ENCODE measurements at regions not wholly inside any gene's neighbourhood (a gene's known extent, or its start where the extent isn't known, plus 50 kb on each side); places are given as distances from the start of the nearest gene placed in this dataset.

DNA sequence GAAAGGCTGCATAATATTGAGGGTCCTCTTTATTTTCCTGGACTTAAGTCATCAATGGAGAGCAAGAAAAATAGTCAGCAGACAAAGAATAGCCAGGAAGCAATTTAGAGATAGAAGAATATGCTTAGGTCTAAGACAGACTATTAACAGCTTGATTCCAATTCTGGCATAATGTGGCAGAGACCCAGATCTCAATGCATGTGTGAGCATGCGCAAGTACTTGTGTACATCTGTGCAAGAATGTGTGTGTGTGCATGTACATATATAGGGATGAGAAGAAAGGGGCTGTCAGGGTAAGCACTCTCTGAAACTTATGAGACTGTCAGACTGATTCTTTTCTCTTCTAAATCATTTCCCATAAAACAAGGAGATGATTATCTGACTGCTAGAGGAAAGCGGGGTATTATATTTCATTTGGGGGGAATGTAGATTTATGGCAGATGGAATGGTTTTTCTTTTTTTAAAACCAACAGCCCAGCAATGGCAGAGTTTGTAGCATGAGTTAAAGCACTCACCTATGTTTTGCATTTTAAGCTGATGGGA, 381.3 kb upstream of the SPRED2 start:
- Mint-ChIP-seq H3K4me3 (no peak overlapping the region), H3K27me3 (peaks cover 6% of the 10 kb centered on the region), H3K4me1 (no peaks in the 10 kb centered on the region), H3K27ac (no peak overlapping the region), H3K9me3 (ENCODE audit: insufficient read depth) (no peaks in the 10 kb centered on the region)
- no peak overlapping the region for H3K4me3 ChIP-seq (ENCODE audit: control extremely low read depth in 1 of 5, extremely low read depth in 1 of 5, insufficient read depth in 1 of 5, low read depth in 2 of 5, low read length in 4 of 5)
- TF ChIP-seq, protein P1, sequence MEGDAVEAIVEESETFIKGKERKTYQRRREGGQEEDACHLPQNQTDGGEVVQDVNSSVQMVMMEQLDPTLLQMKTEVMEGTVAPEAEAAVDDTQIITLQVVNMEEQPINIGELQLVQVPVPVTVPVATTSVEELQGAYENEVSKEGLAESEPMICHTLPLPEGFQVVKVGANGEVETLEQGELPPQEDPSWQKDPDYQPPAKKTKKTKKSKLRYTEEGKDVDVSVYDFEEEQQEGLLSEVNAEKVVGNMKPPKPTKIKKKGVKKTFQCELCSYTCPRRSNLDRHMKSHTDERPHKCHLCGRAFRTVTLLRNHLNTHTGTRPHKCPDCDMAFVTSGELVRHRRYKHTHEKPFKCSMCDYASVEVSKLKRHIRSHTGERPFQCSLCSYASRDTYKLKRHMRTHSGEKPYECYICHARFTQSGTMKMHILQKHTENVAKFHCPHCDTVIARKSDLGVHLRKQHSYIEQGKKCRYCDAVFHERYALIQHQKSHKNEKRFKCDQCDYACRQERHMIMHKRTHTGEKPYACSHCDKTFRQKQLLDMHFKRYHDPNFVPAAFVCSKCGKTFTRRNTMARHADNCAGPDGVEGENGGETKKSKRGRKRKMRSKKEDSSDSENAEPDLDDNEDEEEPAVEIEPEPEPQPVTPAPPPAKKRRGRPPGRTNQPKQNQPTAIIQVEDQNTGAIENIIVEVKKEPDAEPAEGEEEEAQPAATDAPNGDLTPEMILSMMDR (IDR thresholded peaks at IDR 0.05): no peak
- TF ChIP-seq EZH2 (IDR thresholded peaks at IDR 0.05; ENCODE audit: borderline replicate concordance, insufficient read depth, low read depth, low read length, poor library complexity, severe bottlenecking): no peak
- ChIA-PET CTCF (no interaction called here), POLR2A (no interaction called here)
- no peak overlapping the region for H2AFZ ChIP-seq (ENCODE audit: insufficient read depth, low read depth, low read length, poor library complexity, severe bottlenecking)
- no CpG with 5 or more reads among the region's 2 CpGs for WGBS (ENCODE audit: insufficient coverage)
- no peaks in the 10 kb centered on the region for H3K36me3 ChIP-seq (replicated peaks in 1 of 2; ENCODE audit: control extremely low read depth in 1 of 2, control insufficient read depth in 1 of 2, extremely low read depth in 1 of 2, insufficient read depth in 2 of 2, low read length in 1 of 2)
- H3K27ac ChIP-seq (ENCODE audit: low read length in 2 of 2): no peak overlapping the region
- H3K4me1 ChIP-seq (ENCODE audit: control insufficient read depth in 2 of 2, insufficient read depth in 2 of 2, low read length in 2 of 2): no peaks in the 10 kb centered on the region
- no peak overlapping the region for H3K4me2 ChIP-seq (replicated peaks; ENCODE audit: low read depth, low read length, poor library complexity, severe bottlenecking)
- no peaks in the 10 kb centered on the region for H3K79me2 ChIP-seq (ENCODE audit: control insufficient read depth, insufficient read depth, low read length)
- ATAC-seq (ENCODE audit: low read depth): no peak
- no peaks in the 10 kb centered on the region for H3K9me3 ChIP-seq (ENCODE audit: control extremely low read depth in 1 of 3, control insufficient read depth in 2 of 3, insufficient read depth in 1 of 3, low read length in 2 of 3)
- no peak for DNase-seq
- no peaks in the 10 kb centered on the region for H3K27me3 ChIP-seq (replicated peaks in 1 of 4; ENCODE audit: control extremely low read depth in 1 of 4, control insufficient read depth in 3 of 4, insufficient read depth in 4 of 4, low read length in 3 of 4)
- H4K20me1 ChIP-seq (ENCODE audit: control insufficient read depth, insufficient read depth, low read length, poor library complexity, severe bottlenecking): no peaks in the 10 kb centered on the region
- no peak overlapping the region for H3K9ac ChIP-seq (ENCODE audit: low read length)
- intact Hi-C loops (cut with micrococcal nuclease): no loop called here

DNA sequence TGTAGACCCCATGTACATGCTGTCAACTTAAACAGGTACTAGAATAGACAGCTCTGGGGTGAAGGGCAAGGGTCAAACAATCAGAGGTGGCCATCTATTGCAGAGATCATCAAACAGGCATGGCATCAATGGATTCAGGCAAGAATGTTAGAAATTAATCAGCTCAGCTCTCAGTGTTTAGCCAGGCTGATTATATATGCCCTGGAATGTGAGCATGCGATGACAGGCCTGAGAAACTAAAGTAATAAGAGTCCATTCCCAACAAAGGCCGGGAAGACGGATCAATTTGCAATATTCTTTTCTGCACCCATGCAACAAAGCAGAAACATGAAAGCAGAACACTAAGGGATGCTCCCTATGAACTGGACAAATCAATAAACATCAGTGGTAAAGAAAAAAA, 380.5 kb upstream of the SPRED2 start:
- H3K27me3 ChIP-seq (replicated peaks in 1 of 4; ENCODE audit: control extremely low read depth in 1 of 4, control insufficient read depth in 3 of 4, insufficient read depth in 4 of 4, low read length in 3 of 4): no peaks in the 10 kb centered on the region
- no peak overlapping the region for H3K4me3 ChIP-seq (ENCODE audit: control extremely low read depth in 1 of 5, extremely low read depth in 1 of 5, insufficient read depth in 1 of 5, low read depth in 2 of 5, low read length in 4 of 5)
- H3K27ac ChIP-seq (ENCODE audit: low read length in 2 of 2): no peak overlapping the region
- 100% methylated on average over 1 of the region's 3 CpGs for WGBS (ENCODE audit: insufficient coverage)
- intact Hi-C loops (cut with micrococcal nuclease): no loop called here
- Mint-ChIP-seq H3K4me1 (no peaks in the 10 kb centered on the region), H3K9me3 (ENCODE audit: insufficient read depth) (no peaks in the 10 kb centered on the region), H3K27ac (no peak overlapping the region), H3K27me3 (peaks cover 6% of the 10 kb centered on the region), H3K4me3 (no peak overlapping the region)
- CTCF ChIA-PET: no interaction called here
- H3K4me1 ChIP-seq (ENCODE audit: control insufficient read depth in 2 of 2, insufficient read depth in 2 of 2, low read length in 2 of 2): no peaks in the 10 kb centered on the region
- no peak overlapping the region for H3K4me2 ChIP-seq (replicated peaks; ENCODE audit: low read depth, low read length, poor library complexity, severe bottlenecking)
- DNase-seq (no peak), ATAC-seq (ENCODE audit: low read depth) (no peak)
- no peaks in the 10 kb centered on the region for H3K79me2 ChIP-seq (ENCODE audit: control insufficient read depth, insufficient read depth, low read length)
- H3K36me3 ChIP-seq (replicated peaks in 1 of 2; ENCODE audit: control extremely low read depth in 1 of 2, control insufficient read depth in 1 of 2, extremely low read depth in 1 of 2, insufficient read depth in 2 of 2, low read length in 1 of 2): no peaks in the 10 kb centered on the region
- peaks cover 0 to 4% (median 0%) of the 10 kb centered on the region in 3 donors for H3K9me3 ChIP-seq (ENCODE audit: control extremely low read depth in 1 of 3, control insufficient read depth in 2 of 3, insufficient read depth in 1 of 3, low read length in 2 of 3)
- no peak overlapping the region for H3K9ac ChIP-seq (ENCODE audit: low read length)
- H4K20me1 ChIP-seq (ENCODE audit: control insufficient read depth, insufficient read depth, low read length, poor library complexity, severe bottlenecking): no peaks in the 10 kb centered on the region
- POLR2A ChIA-PET: no interaction called here
- no peak overlapping the region for H2AFZ ChIP-seq (ENCODE audit: insufficient read depth, low read depth, low read length, poor library complexity, severe bottlenecking)
- no peak for TF ChIP-seq EZH2 (IDR thresholded peaks at IDR 0.05; ENCODE audit: borderline replicate concordance, insufficient read depth, low read depth, low read length, poor library complexity, severe bottlenecking)
- TF ChIP-seq, protein P1 (IDR thresholded peaks at IDR 0.05): no peak

All from B cell (primary cell).